ENCODE measurements at regions not wholly inside any gene's neighbourhood (a gene's known extent, or its start where the extent isn't known, plus 50 kb on each side); places are given as distances from the start of the nearest gene placed in this dataset.

DNA sequence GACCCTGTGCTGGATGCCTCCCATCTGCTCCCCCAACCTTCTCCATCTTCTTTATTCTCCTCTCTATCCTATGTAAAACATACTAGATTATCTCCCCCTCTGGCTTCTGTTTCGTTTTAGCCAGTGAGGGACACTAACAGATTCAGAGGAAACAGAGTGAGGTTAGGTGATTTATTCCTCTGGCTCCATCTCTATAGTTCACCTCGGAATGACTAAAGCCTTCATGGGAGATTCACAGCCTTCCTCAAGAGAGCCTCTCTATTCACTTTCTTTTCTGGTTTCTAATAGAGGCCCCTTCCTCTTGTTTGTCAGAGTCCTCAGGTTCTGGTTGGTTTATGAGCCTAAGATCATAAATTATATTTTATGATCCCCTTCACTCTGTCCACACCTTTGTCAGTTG lies 633.1 kb upstream of the TYRP1 start:
- H3K4me3 ChIP-seq (ENCODE audit: control insufficient read depth, low read depth, low read length), result no peak overlapping the region
- no peak for DNase-seq (ENCODE audit: low read depth)
- TF ChIP-seq, protein P1, sequence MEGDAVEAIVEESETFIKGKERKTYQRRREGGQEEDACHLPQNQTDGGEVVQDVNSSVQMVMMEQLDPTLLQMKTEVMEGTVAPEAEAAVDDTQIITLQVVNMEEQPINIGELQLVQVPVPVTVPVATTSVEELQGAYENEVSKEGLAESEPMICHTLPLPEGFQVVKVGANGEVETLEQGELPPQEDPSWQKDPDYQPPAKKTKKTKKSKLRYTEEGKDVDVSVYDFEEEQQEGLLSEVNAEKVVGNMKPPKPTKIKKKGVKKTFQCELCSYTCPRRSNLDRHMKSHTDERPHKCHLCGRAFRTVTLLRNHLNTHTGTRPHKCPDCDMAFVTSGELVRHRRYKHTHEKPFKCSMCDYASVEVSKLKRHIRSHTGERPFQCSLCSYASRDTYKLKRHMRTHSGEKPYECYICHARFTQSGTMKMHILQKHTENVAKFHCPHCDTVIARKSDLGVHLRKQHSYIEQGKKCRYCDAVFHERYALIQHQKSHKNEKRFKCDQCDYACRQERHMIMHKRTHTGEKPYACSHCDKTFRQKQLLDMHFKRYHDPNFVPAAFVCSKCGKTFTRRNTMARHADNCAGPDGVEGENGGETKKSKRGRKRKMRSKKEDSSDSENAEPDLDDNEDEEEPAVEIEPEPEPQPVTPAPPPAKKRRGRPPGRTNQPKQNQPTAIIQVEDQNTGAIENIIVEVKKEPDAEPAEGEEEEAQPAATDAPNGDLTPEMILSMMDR (IDR thresholded peaks at IDR 0.05; ENCODE audit: control insufficient read depth, insufficient read depth, low read depth, low read length, missing control alignments), result no peak

DNA sequence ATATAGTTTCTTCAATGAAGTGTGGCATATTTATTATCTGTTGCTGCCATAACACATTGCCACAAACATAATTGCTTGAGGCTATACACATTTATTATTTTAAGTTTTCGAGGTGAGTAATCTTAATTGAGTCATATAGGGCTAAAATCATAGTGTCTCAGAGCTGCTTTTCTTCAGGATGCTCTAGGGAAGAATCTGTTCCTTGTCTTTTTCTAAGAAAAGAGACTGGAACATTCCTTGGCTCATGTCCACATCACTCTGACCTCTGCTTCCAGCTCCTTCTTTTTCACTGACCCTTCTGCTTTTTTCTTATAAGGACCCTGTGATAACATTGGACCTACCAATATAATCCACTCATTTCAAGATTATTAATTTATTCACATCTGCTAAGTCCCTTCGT lies 632.4 kb upstream of the TYRP1 start:
- TF ChIP-seq, protein P1 (IDR thresholded peaks at IDR 0.05; ENCODE audit: control insufficient read depth, insufficient read depth, low read depth, low read length, missing control alignments), result no peak
- DNase-seq (ENCODE audit: low read depth), result no peak

DNA sequence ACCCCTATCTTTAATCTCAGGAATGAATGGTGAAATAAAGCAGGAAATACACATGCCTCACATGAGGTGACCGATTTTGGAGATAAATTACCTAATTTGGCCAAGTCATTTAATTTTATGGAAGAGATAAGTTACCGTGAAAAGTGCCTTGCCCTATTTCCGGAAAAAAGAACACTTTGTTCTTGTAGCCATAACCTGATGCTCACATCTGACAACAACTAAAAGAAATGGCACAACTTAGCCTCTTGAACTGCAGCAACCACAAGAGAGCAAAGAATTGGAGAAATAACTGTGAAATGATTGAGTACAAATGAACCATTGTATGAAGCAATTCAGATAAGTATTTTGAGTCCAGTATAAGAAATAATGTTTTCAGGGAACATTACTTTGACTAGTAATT lies 628.1 kb upstream of the TYRP1 start:
- DNase-seq (ENCODE audit: low read depth), result no peak
- TF ChIP-seq, protein P1 (IDR thresholded peaks at IDR 0.05; ENCODE audit: control insufficient read depth, insufficient read depth, low read depth, low read length, missing control alignments), result no peak
- H3K4me3 ChIP-seq (ENCODE audit: control insufficient read depth, low read depth, low read length), result no peak overlapping the region

More for the DNA sequence above, 632.4 kb upstream of the TYRP1 start:
- no peak overlapping the region for H3K4me3 ChIP-seq (ENCODE audit: control insufficient read depth, low read depth, low read length)

DNA sequence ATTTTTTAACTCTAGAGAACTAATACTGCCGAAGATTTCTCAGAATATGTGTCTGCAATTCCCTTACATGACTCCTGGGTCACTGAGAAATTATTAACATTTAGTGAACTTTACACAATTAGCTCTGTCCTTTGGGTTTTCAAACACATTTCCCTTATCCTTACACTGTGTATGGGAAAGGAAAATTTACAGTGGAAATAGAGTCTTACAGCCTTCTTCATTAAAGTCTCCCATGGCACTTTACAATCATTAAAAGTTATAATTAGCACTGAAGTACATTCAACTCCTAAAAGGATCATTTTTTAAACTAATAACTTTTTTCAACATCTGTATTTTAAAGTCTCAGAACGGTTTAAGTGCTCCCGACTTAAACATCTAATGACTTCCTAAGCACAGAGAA lies 627.5 kb upstream of the TYRP1 start:
- no peak for DNase-seq (ENCODE audit: low read depth)
- TF ChIP-seq, protein P1 (IDR thresholded peaks at IDR 0.05; ENCODE audit: control insufficient read depth, insufficient read depth, low read depth, low read length, missing control alignments), result no peak

DNA sequence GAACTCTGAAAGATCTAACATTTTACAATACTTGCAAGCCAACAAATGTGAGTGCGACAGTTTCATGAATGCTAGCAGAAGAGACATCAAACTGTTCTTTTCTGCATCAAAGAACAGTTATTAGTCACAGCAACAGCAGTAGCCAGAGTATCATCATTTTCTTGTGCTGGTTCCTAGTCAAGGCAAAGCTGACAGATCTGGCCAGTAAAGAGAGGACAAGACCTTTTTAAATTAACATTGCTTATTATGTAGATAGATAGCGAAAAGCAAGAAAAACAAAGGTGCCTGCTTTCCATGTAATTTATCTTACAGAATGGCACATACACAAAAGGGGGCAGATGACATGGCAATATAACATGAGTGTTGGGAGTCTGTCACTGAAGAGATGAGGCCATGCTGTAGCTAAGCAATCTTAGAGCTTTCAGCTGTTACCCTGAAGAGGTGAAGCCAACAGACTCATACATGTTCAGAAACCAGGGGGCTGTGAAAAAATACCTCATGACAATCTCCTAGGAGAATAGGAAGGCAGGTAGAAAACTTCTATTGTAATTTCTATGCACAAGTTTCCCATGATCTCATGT lies 626.6 kb upstream of the TYRP1 start:
- H3K4me3 ChIP-seq (ENCODE audit: control insufficient read depth, low read depth, low read length), result no peak overlapping the region
- TF ChIP-seq, protein P1 (IDR thresholded peaks at IDR 0.05; ENCODE audit: control insufficient read depth, insufficient read depth, low read depth, low read length, missing control alignments), result no peak
- DNase-seq (ENCODE audit: low read depth), result no peak

More for the DNA sequence above, 627.5 kb upstream of the TYRP1 start:
- H3K4me3 ChIP-seq (ENCODE audit: control insufficient read depth, low read depth, low read length), result no peak overlapping the region

DNA sequence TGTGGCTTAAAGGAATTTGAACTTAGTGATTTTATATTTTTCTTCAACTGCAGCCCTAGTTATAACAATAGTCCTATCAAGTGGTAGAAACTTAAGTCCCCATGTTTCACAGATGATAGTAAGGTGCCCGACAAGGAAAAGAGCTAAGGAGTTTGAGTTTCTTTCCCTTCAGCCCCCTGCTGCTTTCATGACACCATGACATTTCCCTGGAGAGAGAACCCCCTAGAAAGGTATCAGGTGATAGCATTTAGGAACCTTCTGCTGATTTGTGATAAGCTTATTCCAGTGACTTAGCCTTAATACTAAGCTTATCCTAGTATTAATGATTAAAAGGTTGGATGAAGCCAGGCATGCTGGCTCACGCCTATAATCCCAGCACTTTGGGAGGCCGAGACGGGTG lies 623.8 kb upstream of the TYRP1 start:
- TF ChIP-seq, protein P1 (IDR thresholded peaks at IDR 0.05; ENCODE audit: control insufficient read depth, insufficient read depth, low read depth, low read length, missing control alignments), result no peak
- no peak overlapping the region for H3K4me3 ChIP-seq (ENCODE audit: control insufficient read depth, low read depth, low read length)
- DNase-seq (ENCODE audit: low read depth), result no peak

DNA sequence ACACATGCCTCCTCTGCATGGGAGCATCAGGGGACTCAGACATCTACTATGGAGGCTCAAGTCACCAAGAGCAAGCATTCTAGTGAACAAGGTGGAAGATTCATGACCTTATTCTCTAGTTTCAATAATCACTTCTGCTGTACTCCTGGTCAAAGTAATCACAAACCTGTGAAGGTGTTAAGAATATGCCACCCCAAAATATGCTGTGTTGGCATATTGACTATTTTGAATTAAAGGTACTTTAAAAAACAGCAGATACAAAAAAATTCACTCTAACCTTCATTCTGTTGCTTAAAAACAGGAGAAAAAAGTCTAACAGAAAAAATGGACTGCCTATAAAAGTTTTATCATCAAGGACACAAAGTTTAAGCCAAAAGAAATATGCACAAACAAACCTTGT lies 607.8 kb upstream of the TYRP1 start:
- no peak for DNase-seq (ENCODE audit: low read depth)
- TF ChIP-seq, protein P1 (IDR thresholded peaks at IDR 0.05; ENCODE audit: control insufficient read depth, insufficient read depth, low read depth, low read length, missing control alignments), result no peak
- H3K4me3 ChIP-seq (ENCODE audit: control insufficient read depth, low read depth, low read length), result no peak overlapping the region
